ENCODE measurements at regions not wholly inside any gene's neighbourhood (a gene's known extent, or its start where the extent isn't known, plus 50 kb on each side); places are given as distances from the start of the nearest gene placed in this dataset.

- no peak for TF ChIP-seq CTCF (IDR thresholded peaks at IDR 0.05 in 2 of 3, conservative IDR thresholded peaks at IDR 0.05 in 1 of 3; ENCODE audit: borderline replicate concordance in 1 of 3, insufficient read depth in 1 of 3, low read depth in 2 of 3, low read length in 2 of 3)
- TF ChIP-seq MAX (IDR thresholded peaks at IDR 0.05), result no peak
- TF ChIP-seq POLR2A (IDR thresholded peaks at IDR 0.05; ENCODE audit: borderline replicate concordance, extremely low read depth, insufficient read depth, insufficient read length), result no peak
- TF ChIP-seq POLR2AphosphoS5 (IDR thresholded peaks at IDR 0.05; ENCODE audit: low read depth, low read length), result no peak
These were observed 295.3 kb upstream of the GALNTL6 start for GRCh38 chr4:171517883-171518282.
